ENCODE measurements at regions not wholly inside any gene's neighbourhood (a gene's known extent, or its start where the extent isn't known, plus 50 kb on each side); places are given as distances from the start of the nearest gene placed in this dataset.

DNA sequence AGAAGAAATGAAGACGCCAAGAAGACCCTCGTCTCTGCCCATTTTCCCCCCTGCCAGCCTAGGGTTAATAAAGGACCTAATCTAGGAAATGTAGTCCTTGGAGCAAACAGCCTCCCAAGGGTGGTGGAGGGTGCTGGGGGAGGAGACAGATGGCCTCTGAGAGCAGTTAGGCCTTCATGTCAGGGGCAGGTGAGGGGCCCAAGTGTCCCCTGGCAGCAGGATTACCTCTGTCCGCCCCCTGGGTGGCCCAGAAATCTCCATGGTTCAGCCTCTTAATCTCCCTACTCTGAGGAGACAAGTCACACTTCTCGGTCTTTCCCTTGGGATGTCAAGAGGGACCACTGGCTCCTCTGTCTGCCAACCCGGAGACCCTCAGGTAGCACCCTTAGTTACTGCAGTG is 365.4 kb upstream of the TNRC6C start:
- DNase-seq: no peak

DNA sequence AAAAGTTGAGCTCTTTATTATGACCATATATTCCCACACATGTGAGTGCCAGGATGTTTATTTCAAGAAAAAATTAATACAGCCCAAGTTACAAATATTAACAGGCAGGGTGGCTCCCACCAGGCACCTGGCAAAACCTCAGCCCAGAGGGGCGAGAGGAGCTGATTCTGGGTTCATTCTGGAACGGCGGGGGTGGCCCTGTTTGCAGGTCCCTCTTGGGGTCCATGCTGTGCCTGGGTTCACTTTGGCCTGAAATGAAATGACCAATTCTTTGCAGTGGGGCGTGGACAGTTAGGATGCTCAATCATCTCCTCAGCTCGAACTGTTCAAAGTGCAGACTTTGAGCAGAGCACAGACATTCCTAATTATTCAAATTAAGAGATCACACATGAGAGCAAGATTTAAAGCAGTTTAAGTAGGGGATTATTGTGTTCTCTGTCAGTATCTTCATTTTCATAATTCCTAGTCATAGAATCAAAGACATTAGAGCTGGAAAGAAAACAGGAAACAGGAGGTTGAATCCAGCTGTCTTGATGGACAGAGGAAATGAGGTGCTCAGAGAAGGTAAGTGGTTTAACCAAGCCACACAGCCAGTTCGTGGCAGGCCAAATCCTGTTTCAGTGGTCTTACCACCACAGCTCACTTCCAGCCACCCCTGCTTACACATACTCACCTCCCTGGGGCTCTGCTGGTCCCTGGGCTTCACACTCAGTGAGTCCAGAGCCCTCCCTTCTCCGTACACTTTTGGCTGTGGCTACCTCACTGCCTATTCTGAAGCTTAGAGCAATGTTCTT is 363.9 kb upstream of the TNRC6C start:
- DNase-seq: no peak

GRCh38 chr17:77596491-77597417 is 361.7 kb upstream of the TNRC6C start:
- no peak for DNase-seq

- DNase-seq: no peak
These were observed 360.9 kb upstream of the TNRC6C start for GRCh38 chr17:77597418-77598240.

- no peak for DNase-seq
These were observed 360.3 kb upstream of the TNRC6C start for GRCh38 chr17:77598241-77598620.

DNA sequence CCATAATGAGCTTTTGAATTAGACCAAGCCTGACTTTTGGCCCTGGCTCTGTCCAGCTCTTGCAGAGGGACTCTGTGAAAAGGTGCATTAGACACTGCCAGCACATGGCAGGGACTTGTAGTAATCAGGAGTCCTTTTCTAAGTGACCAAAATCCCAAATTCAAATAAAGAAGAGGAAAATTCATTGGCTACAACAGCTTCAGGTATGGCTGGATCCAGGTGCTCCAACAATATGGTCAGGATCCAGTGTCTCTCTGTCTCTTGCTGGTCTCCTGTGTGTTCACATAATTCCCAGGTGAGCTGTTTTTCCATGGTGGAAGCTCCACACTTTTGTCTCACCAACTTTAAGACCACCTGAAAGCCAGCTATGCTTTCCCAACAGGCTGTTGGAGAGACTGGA is 358.8 kb upstream of the TNRC6C start:
- no peak for DNase-seq

- no peak for DNase-seq
These were observed 358.2 kb upstream of the TNRC6C start for GRCh38 chr17:77600346-77600745.

DNA sequence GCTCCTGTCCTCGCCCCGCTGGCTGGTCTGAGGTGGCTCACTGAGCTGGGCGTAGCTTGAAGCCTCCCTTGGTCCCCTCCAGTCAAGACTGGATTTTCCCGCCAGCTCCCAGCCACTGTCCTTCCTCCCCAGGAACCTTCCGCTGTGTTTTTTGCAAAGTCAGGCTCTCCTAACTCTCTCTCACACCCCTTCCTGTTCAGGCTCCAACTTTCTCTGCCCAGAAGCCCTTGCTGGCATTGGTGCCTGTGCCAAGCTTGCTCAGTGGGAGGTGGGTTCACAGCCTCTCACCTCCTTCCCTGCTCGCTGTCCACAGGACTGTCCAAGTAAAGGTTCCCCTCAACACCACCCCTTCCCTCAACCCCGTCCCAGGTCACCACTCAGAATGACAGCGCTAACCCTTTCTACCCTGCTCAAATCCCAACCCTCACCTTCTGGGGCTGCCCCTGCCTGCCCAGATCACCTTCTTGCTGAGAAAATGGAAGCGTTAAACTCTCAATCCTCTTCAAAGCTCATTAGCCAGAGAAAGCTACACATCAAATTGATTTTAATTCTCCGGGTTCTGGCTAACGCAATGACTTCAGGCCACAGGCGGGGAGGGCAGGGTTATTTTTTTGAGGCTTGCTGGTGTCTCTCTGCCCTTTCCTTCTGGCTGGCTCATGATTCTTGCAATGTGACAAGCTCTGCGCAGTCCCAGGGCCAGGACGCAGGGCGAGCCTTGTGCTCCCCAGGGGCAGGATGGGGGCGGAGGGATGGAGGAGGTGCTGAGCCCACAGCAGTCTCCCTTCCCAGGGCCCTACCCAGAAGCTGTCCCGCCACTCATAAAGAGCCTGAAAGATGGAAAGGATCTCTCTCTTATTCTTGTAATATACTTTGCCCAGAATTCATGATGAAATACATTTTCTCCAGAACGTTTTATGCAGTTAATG is 357.2 kb upstream of the TNRC6C start:
- no peak for DNase-seq

- DNase-seq: no peak
These were observed 356.3 kb upstream of the TNRC6C start for GRCh38 chr17:77602062-77602746.

GRCh38 chr17:77602883-77603640 is 355.4 kb upstream of the TNRC6C start:
- DNase-seq: no peak

GRCh38 chr17:77604301-77604972 is 354.1 kb upstream of the TNRC6C start:
- DNase-seq: no peak

- no peak for DNase-seq
These were observed 353.6 kb upstream of the TNRC6C start for GRCh38 chr17:77604973-77605313.

DNA sequence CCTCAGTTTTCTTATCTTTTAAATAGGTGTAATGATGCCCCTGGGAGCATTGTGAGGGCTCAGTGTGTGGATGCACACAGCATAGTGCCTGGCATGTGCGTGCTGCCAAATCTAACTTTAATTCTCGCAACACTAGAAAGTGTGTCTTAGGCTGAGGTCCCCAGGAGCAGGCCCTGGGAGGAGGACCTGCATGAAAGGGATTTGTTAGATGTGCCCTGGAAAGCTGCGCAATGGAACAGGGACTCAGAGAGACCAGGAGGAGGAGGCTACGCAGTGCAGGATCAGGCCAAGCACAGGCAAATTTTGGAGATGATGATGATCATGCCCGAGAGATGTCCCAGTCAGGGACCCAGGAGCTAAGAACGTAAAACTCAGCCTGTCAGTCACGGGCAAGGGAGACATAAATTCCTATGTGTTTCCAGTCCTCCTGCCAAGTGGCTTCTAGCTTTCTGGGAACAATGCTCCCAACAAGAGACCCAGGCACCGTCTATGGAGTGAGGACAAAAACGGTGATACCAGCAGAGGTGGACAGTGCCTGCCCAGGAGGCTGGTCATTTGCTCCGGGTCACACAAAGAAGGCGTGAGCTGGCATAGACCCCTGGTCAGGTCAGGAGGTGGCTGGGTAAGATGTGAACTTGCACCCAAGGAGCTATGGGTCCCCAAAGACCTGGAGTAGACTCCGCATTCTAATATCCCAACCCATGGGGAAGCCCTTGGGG is 352.2 kb upstream of the TNRC6C start:
- no peak for DNase-seq

DNA sequence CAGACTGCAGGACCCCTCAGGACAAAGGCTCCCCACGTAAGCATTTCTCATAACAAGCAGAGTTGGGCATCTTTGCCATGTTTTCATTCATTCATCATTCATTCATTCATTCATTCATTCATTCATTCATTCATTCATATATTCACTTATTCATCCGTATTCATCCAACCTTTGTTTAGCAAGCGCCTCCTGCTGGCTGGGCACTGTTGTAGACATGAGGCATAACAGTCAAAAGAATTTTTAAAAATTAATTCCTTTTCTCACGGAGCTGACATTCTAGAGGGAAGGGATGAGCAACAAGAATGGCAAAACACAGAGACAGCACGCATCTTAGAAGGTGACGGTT is 351.7 kb upstream of the TNRC6C start:
- no peak for DNase-seq

- no peak for DNase-seq
These were observed 350.9 kb upstream of the TNRC6C start for GRCh38 chr17:77607606-77608005.

GRCh38 chr17:77608431-77608830 is 350.1 kb upstream of the TNRC6C start:
- DNase-seq: no peak

GRCh38 chr17:77609553-77610517 is 348.7 kb upstream of the TNRC6C start:
- DNase-seq: no peak

DNA sequence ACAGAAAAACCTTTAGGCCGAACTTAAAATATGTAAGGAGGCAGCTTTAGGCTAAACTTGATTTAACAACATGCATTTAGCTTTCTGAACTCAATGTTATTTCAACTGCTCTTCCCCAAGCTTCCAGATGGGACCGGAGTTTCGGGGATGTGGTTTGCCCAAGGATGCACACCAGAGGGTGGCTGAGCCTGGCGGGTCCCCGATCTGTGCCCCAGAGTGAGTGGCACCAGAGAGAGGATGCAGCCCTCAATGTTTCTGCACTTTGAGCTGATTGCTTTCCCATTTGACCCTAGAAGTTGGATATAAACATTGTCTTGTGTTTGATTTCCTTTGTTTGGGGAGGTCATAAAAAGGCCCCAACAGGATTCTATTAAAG is 348.0 kb upstream of the TNRC6C start:
- DNase-seq: no peak
